Mesodermal cell (in vitro differentiated cells): ENCODE measurements at regions not wholly inside any gene's neighbourhood (a gene's known extent, or its start where the extent isn't known, plus 50 kb on each side); places are given as distances from the start of the nearest gene placed in this dataset.

ENCODE experiments used
- H3K27ac ChIP-seq: 2 replicates; pipeline ENCODE4 v1.7.0; 2013; ENCODE audit warnings: mild to moderate bottlenecking, low read depth, low read length, moderate library complexity; ENCODE audit not compliant: severe bottlenecking
- H3K36me3 ChIP-seq: 2 replicates; pipeline ENCODE4 v1.7.1; 2013; ENCODE audit warnings: mild to moderate bottlenecking, low read length, moderate library complexity; ENCODE audit not compliant: control insufficient read depth, insufficient read depth
- H3K4me1 ChIP-seq: one replicate; pipeline ENCODE4 v1.7.1; 2013; ENCODE audit warnings: mild to moderate bottlenecking, low read length; ENCODE audit not compliant: insufficient read depth, control insufficient read depth, poor library complexity, severe bottlenecking
- H3K4me3 ChIP-seq: 2 replicates; pipeline ENCODE4 v1.7.0; 2013; ENCODE audit warnings: low read length, control low read depth, mild to moderate bottlenecking; ENCODE audit not compliant: insufficient read depth, poor library complexity, severe bottlenecking; ENCODE audit errors: extremely low read depth
- H3K9me3 ChIP-seq: 2 replicates; pipeline ENCODE4 v1.7.1; 2013; ENCODE audit warnings: mild to moderate bottlenecking, low read length, moderate library complexity; ENCODE audit not compliant: control insufficient read depth
- WGBS, 2 experiments: methylation state at CpG; one replicate each; pipeline ENCODE4 v1.1.5; 2013; ENCODE audit warnings: missing lambda C conversion rate in 2 of 2; ENCODE audit not compliant: insufficient coverage in 2 of 2; 5-methylcytosine and 5-hydroxymethylcytosine counted together

DNA sequence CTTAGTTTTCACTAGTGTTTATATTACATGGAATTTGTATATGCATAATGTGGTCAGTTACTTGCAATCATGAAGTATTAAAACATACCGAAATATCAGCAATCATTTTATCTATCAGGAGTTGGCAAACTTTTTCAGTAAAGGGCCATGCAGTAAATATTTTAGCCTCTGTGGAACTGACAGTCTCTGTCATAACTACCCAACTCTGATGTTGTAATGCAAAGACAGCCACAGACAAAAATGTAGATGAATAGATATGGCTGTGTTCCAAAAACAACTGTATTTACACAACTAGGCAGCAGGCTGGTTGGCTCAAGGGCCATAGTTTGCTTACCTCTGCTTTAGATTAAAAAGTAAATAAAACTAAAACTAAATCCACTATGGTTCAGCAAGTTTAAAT lies 200.2 kb downstream of the HS3ST1 start:
- Histone ChIP-seq H3K9me3 (no peaks in the 10 kb centered on the region), H3K4me3 (no peak overlapping the region), H3K4me1 (no peaks in the 10 kb centered on the region), H3K27ac (no peak overlapping the region), H3K36me3 (no peaks in the 10 kb centered on the region)
- no CpG with 5 or more reads among the region's 1 CpG for WGBS, 2 experiments

DNA sequence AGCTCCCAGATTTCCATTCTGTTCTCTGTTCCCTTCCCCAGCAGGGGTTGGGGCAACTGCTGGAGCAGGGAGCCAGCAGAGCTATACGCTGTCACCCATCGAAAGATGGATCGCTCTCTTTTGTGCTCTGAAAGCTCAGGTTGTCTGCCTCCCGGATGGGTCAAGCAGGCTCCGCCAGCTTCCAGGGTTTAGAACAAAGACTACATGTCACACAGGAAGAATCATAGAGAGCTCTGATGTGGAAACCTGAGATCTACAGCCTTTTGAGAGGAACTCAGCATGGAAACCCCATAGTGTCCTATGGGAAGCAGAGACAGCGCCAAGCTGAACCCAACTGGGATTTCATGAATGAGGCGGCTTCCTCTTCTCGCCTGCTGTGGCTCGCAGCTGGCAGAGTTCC lies 205.4 kb downstream of the HS3ST1 start:
- no peak overlapping the region for H3K4me3 ChIP-seq
- H3K27ac ChIP-seq = peak overlapping the region; percentile 42
- WGBS, 2 experiments = 69 to 75% methylated on average over 7 to 9 of the region's 9 CpGs
- no peaks in the 10 kb centered on the region for H3K4me1 ChIP-seq
- no peaks in the 10 kb centered on the region for H3K36me3 ChIP-seq
- no peaks in the 10 kb centered on the region for H3K9me3 ChIP-seq

DNA sequence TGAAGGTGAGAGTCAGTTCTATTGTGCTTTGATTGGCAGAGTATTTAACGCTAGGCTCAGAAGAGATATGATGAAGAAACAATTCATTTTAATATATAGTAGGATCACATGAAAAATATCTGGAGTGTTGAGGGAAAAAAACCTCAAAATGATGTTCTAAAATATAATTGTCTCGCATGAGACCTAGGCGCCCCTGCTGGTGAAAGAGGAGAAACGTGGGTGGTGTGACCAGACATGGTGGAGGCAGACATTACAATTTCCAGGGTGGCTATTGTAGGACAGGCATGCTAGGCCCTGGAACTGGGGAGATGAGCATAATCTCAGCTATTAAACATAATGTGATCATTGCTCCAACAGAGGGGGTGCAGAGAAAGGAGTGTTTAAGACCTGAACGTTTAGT lies 210.0 kb downstream of the HS3ST1 start:
- H3K36me3 ChIP-seq = no peaks in the 10 kb centered on the region
- WGBS, 2 experiments = 67 to 73% methylated on average over 2 of the region's 5 CpGs
- H3K4me3 ChIP-seq = no peak overlapping the region
- no peaks in the 10 kb centered on the region for H3K4me1 ChIP-seq
- no peak overlapping the region for H3K27ac ChIP-seq
- no peaks in the 10 kb centered on the region for H3K9me3 ChIP-seq

DNA sequence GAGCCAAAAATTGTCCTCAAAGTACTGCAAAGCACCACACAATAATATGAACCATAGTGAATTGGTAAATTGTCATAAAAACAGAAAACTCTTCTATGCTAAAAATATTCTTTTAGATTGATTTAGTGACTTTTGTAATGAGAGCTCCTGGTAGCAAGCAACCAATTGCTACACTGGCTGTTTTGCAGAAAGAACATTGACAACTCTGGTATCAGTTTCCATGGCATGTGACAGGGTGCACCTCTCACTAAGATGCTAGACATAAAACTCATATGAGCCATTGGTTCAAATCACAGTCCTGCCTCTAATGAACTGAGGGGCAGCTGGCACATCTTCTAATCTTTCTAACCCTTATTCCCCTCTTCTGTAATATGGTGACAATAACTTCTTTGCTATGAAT lies 212.2 kb downstream of the HS3ST1 start:
- H3K36me3 ChIP-seq = no peaks in the 10 kb centered on the region
- no peaks in the 10 kb centered on the region for H3K4me1 ChIP-seq
- H3K9me3 ChIP-seq = no peaks in the 10 kb centered on the region
- H3K27ac ChIP-seq = no peak overlapping the region
- no peak overlapping the region for H3K4me3 ChIP-seq

DNA sequence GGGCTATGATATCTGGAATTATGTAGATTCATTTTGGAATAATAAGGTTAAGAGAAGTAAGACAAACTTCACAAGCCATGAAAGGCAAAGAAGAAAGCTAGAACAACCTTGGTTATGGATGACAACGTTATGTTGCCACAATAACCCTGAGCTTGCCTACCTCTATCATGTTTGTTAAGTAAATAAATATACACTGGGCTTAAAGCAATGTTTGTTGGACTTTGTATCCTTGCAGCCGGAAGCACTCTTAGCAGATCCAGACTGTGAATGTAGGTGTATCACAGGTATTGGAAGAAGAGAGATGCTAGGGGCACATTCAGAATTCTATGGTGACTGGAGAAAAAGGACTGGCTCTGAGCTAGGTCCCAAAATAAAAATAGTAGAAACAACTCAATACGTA lies 214.4 kb downstream of the HS3ST1 start:
- Histone ChIP-seq H3K36me3 (no peaks in the 10 kb centered on the region), H3K4me3 (no peak overlapping the region), H3K27ac (no peak overlapping the region), H3K9me3 (no peaks in the 10 kb centered on the region), H3K4me1 (no peaks in the 10 kb centered on the region)
- 100% methylated on average over 1 of the region's 3 CpGs for whole genome bisulfite sequencing, 2 experiments

DNA sequence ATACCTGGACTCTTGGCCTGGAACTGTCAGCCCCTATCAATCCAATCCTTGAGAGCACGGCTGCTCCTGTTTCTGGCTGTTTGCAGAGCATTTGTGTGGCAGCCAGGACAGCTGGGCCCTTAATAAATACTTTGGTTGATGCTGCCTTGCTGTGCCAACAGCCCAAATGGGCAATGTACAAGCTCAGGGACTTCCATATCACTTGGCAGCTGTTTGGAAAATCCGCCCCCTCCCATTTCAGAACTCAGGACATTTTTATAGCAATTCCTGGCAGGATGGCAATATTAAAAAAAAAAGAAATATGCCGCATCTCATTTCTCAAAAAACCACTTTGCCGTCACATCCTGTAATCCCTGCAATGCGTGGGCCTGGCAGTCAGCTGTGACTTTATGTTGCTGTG lies 218.9 kb downstream of the HS3ST1 start:
- no peaks in the 10 kb centered on the region for H3K4me1 ChIP-seq
- no peaks in the 10 kb centered on the region for H3K36me3 ChIP-seq
- peaks cover 13% of the 10 kb centered on the region for H3K9me3 ChIP-seq
- 82 to 100% methylated on average over 1 to 3 of the region's 5 CpGs for WGBS, 2 experiments
- no peak overlapping the region for H3K4me3 ChIP-seq
- H3K27ac ChIP-seq = no peak overlapping the region

DNA sequence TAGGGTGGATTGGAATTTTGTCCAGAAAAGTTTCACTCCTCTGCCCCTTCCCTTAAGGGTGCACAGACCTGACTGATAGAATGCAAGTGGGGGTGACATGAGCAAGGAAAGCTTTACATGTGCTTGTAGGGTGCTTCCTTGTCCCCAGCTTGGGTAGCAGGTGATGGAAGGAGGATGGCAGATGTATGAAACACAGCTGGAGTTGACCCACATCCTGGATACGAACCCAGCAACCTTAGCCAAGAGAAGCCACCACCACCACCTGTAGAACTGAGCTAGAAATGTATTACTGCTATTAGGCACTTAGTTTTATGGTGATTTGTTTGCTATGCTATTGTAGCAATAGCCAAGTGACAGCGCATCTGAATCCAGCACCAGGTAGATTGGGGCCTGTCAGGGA lies 227.4 kb downstream of the HS3ST1 start:
- H3K4me3 ChIP-seq = no peak overlapping the region
- WGBS, 2 experiments = no CpG with 5 or more reads among the region's 2 CpGs
- H3K36me3 ChIP-seq = no peaks in the 10 kb centered on the region
- H3K4me1 ChIP-seq = peaks cover 27% of the 10 kb centered on the region
- no peaks in the 10 kb centered on the region for H3K9me3 ChIP-seq
- no peak overlapping the region for H3K27ac ChIP-seq

DNA sequence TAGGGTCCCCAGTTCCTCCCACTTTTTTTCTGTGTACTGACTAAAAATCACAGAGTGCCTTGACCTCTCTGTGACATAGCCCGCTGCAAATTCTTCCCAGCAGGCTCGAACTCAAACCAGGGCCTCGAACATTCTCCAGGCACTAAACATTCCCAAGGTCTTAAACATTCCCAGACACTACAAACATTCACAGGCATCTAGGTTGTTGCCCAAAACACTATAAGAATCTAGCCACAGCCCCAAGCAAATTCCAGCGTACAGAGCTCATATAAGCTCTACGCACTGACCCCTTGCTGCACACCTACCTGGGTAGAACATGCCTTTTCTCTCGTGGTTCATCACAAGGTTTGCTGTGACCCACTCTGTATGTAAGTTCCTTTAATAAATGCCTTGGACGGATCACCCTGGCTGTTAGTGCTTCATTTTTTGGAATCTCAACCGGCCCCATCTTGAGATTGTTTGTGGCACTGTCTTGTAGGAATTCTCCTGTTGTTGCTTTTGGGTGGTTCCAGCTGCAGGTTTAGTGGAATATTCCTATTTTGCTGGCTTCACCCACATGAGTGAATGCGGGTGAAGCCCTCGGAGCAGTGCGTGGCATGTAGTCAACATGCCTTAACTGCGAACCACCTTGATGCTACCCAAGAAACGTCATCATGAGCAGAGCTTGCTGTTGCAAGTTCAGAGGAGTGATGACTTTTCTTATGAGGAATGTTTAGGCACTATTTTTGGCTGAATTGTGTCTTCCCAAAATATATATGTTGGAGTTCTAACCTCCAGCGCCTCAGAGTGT lies 230.0 kb downstream of the HS3ST1 start:
- 93 to 94% methylated on average over 9 to 14 of the region's 14 CpGs for WGBS, 2 experiments
- Histone ChIP-seq H3K36me3 (no peaks in the 10 kb centered on the region), H3K27ac (peak overlapping the region; percentile 73), H3K9me3 (no peaks in the 10 kb centered on the region), H3K4me1 (peaks cover 34% of the 10 kb centered on the region), H3K4me3 (no peak overlapping the region)

DNA sequence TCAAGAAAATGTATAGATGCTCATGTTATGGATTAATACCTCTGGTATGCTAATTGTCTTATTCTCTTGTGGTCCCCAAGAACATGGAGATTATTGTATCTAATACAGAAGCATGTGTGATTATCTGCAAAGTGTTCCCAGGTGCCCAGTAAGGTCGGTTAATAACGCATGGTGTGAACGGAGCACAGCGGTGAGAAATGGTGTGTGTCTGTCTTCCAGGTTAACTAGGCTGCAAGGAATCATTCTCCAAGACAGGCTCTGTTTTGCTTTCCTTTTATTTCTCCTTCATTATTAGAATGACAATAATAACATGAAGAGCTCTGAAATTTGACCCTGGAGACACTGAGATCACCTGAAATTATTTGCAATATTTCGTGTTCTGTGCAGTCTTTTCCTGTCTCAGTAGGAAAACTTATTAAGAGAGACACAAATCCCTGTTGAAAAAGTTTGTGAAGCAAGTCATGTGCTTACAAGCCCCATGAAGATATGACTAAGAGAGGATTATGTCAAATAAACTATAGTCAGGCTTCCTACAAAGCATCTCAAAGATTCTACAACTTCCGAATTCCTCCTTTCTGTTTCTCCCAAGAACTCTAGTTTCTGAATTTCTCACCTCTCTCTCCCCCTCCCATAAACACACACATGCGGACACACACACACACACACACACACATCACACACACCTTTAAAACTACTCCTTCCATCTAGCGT lies 230.9 kb downstream of the HS3ST1 start:
- no peaks in the 10 kb centered on the region for H3K36me3 ChIP-seq
- no peaks in the 10 kb centered on the region for H3K9me3 ChIP-seq
- peaks cover 34% of the 10 kb centered on the region for H3K4me1 ChIP-seq
- H3K4me3 ChIP-seq = no peak overlapping the region
- 82 to 93% methylated on average over 1 to 2 of the region's 8 CpGs for WGBS, 2 experiments
- peak overlapping the region; percentile 73 for H3K27ac ChIP-seq

DNA sequence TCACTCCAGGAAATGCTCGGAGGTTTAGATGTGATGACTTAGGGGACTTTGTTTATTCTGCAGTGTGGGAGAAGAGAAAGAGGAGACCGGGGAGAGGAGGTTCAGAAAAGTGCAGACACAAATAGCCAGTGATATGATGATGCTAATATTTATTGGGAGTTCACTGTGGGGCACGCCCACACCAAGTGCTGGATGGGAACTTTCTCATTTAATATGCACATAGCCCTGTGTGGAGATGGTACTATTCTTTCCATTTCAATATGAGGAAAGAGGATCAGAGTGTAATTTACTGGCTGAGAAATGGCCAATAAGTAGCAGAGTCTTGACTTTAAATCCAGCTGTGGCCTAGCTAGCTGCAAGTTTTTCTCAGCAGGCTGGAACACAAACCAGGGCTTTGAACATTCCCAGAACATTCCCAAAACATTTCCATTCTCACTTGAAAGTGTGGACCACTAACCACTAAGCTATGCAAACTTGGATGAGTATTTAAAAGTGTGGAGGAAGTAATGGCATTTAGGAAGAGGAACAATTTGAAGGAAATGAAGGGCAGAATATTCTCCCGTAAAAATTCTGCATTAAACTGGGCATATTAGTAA lies 231.7 kb downstream of the HS3ST1 start:
- Histone ChIP-seq H3K4me1 (peaks cover 34% of the 10 kb centered on the region), H3K9me3 (no peaks in the 10 kb centered on the region), H3K36me3 (no peaks in the 10 kb centered on the region), H3K27ac (peak overlapping the region; percentile 73), H3K4me3 (no peak overlapping the region)
- 92 to 98% methylated on average over 2 to 4 of the region's 4 CpGs for WGBS, 2 experiments

DNA sequence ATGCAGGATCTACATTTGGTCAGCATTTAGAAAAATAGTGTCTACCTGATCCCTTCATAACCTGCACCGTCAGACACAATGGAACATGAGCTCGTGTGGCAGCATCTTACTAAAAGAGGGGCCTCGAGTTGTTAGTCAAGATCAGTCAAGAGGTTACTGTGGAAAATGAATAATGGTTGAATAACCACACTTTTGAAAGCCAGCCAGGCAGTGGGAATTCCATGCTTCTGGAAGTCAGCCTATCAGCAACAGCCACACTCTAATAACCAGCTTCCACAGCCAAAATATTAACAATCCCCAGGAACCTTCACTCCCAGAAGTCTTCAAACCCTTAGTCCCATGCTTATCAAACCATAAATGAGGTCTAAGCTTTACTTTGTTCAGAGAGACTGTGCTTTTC lies 234.3 kb downstream of the HS3ST1 start:
- Histone ChIP-seq H3K9me3 (no peaks in the 10 kb centered on the region), H3K36me3 (no peaks in the 10 kb centered on the region), H3K4me1 (peaks cover 44% of the 10 kb centered on the region), H3K4me3 (no peak overlapping the region), H3K27ac (no peak overlapping the region)
- WGBS, 2 experiments = 100% methylated on average over 3 of the region's 3 CpGs; no CpG with 5 or more reads in 1 of the 2 experiments
